ENCODE measurements at regions not wholly inside any gene's neighbourhood (a gene's known extent, or its start where the extent isn't known, plus 50 kb on each side); places are given as distances from the start of the nearest gene placed in this dataset.

DNA sequence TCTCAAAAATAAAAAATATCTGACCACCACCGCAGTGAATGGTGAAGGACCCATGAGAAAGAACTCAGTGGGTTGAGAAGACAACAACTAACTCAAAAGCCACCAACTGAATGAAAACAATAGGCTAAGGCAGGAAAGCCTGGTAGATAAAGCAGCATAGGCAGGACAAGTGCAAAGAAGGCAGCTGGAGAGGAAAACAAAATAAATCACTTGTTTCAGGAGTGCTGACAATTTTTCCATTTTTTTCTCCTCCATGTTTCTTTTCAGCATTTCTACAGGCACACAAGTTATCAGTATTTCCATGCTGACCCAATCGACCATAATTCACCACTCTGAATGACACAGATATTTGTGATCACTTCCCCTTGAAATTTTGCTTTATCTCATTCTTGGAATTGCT is 597.8 kb downstream of the LIG4 start:
- TF ChIP-seq CTCF (IDR thresholded peaks at IDR 0.05): no peak
- no peak for TF ChIP-seq POLR2A (IDR thresholded peaks at IDR 0.05)

Data from thyroid gland (tissue), 4 donors.